ENCODE measurements at regions not wholly inside any gene's neighbourhood (a gene's known extent, or its start where the extent isn't known, plus 50 kb on each side); places are given as distances from the start of the nearest gene placed in this dataset.

DNA sequence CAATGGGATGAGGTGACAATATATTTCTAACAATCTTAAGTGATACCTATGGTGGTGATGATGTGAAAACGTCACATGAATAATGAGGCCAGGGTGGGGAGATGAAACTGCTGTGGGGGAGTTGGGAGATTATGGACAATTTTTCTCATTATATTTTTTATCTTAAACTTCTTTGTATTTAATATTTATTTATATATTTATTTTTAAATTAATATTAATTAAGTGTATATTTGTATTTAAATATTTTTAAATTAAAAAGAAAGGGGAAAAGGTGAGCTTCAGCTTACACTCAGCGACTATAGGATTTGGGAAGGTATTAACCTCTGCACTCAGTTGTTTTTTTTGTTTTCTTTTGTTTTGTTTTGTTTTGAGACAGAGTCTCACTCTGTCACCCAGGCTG is 158.7 kb downstream of the PSMG1 start:
- H3K4me1 ChIP-seq (ENCODE audit: control insufficient read depth, insufficient read depth, low read length), result peaks cover 11% of the 10 kb centered on the region

DNA sequence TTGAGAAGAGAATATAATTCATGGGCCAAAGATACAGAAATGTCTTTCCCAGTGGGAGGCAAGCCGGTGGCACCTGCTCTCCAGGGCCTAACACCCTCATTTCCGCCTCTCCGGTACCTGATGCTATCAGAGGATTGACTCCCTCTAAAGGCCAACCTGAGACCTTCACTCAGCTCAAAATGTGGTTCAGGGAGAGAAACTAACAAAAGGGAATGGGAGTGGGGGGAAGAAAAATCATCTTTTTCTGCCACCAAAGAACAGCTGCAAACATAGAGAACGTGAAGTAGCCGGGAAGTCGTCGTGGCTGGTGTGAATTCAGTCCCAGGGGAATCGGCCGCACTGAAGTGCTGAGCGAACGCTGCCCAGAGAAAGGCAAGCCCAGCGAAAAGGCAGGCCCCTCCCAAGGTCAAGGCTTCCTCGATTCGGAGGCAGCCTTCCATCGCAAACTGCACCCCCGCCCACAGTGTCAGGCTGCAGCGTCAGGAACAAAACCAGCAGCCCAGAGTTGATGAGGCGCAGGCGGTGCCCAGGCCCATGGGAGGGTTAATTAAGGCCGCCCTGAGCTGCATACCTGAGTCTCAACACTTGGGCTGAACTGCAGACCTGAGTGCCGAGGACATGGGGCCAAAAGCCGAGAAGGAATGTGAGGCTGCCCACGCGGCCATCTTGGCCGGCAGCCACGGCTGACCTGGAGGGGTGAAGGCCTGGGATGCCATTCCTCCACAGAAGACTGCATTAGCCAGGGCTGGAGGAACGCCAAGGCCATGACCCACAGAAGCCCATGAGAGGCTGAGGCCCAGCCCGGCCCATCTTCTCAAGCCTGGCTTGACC is 160.2 kb downstream of the PSMG1 start:
- peaks cover 0 to 6% of the 10 kb centered on the region in 2 donors for H3K27me3 Mint-ChIP-seq (ENCODE audit: low read depth in 2 of 2)
- TF ChIP-seq, protein P1, sequence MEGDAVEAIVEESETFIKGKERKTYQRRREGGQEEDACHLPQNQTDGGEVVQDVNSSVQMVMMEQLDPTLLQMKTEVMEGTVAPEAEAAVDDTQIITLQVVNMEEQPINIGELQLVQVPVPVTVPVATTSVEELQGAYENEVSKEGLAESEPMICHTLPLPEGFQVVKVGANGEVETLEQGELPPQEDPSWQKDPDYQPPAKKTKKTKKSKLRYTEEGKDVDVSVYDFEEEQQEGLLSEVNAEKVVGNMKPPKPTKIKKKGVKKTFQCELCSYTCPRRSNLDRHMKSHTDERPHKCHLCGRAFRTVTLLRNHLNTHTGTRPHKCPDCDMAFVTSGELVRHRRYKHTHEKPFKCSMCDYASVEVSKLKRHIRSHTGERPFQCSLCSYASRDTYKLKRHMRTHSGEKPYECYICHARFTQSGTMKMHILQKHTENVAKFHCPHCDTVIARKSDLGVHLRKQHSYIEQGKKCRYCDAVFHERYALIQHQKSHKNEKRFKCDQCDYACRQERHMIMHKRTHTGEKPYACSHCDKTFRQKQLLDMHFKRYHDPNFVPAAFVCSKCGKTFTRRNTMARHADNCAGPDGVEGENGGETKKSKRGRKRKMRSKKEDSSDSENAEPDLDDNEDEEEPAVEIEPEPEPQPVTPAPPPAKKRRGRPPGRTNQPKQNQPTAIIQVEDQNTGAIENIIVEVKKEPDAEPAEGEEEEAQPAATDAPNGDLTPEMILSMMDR (IDR thresholded peaks at IDR 0.05), result no peak

More for the DNA sequence above, 158.7 kb downstream of the PSMG1 start:
- H3K9me3 ChIP-seq (ENCODE audit: control insufficient read depth, insufficient read depth, low read length), result peaks cover 6% of the 10 kb centered on the region
- peaks cover 6% of the 10 kb centered on the region in 2 donors for H3K4me1 Mint-ChIP-seq
- no peak overlapping the region for H3K27ac Mint-ChIP-seq
- H3K27ac ChIP-seq (ENCODE audit: low read length), result no peak overlapping the region
- 89% methylated on average over 1 of the region's 2 CpGs for WGBS (ENCODE audit: insufficient coverage)
- no peaks in the 10 kb centered on the region for H3K36me3 ChIP-seq (ENCODE audit: control insufficient read depth, insufficient read depth, low read length)
- H3K9me3 Mint-ChIP-seq, result no peaks in the 10 kb centered on the region
- H3K4me3 ChIP-seq (ENCODE audit: low read length), result no peak overlapping the region
- TF ChIP-seq, protein P1 (IDR thresholded peaks at IDR 0.05), result no peak
- intact Hi-C loops (cut with micrococcal nuclease), result no loop called here
- ATAC-seq (no peak), DNase-seq (no peak)
- no peaks in the 10 kb centered on the region for H3K36me3 Mint-ChIP-seq
- H3K27me3 Mint-ChIP-seq (ENCODE audit: low read depth in 2 of 2), result peaks cover 3 to 6% of the 10 kb centered on the region in 2 donors
- no peak overlapping the region for H3K4me3 Mint-ChIP-seq
- no peaks in the 10 kb centered on the region for H3K27me3 ChIP-seq (ENCODE audit: control insufficient read depth, insufficient read depth, low read length)

DNA sequence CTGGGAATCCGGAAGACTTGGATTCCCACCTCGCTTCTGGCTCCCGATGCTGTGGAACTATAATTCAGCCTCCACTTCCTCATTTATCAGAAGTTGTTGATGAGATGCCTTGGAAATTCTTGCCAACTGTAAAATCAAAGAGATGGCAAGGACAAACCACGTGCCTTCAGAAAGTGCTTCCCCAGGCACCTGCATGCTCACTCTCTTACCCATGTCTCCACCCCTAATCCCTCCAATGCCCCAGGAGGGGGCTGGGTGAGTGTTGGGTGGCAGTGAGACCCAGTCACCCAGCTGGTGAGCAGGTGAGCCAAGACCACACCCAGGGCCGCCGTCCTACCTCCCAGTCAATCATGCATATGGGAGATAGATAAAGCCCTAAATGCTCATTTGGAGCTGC is 160.8 kb downstream of the PSMG1 start:
- H3K27me3 Mint-ChIP-seq (ENCODE audit: low read depth in 2 of 2), result peaks cover 0 to 6% of the 10 kb centered on the region in 2 donors
- H3K36me3 Mint-ChIP-seq, result no peaks in the 10 kb centered on the region
- H3K27ac ChIP-seq (ENCODE audit: low read length), result no peak overlapping the region
- no peak overlapping the region for H3K27ac Mint-ChIP-seq
- WGBS (ENCODE audit: insufficient coverage), result 56% methylated on average over 6 of the region's 6 CpGs
- intact Hi-C loops (cut with micrococcal nuclease), result no loop called here
- H3K9me3 ChIP-seq (ENCODE audit: control insufficient read depth, insufficient read depth, low read length), result peaks cover 6% of the 10 kb centered on the region
- H3K27me3 ChIP-seq (ENCODE audit: control insufficient read depth, insufficient read depth, low read length), result no peaks in the 10 kb centered on the region
- no peak overlapping the region for H3K4me3 ChIP-seq (ENCODE audit: low read length)
- DNase-seq (no peak), ATAC-seq (no peak)
- H3K4me1 Mint-ChIP-seq, result peaks cover 6% of the 10 kb centered on the region in 2 donors
- no peak overlapping the region for H3K4me3 Mint-ChIP-seq
- TF ChIP-seq, protein P1 (IDR thresholded peaks at IDR 0.05), result no peak
- H3K9me3 Mint-ChIP-seq, result no peaks in the 10 kb centered on the region
- no peaks in the 10 kb centered on the region for H3K36me3 ChIP-seq (ENCODE audit: control insufficient read depth, insufficient read depth, low read length)
- peaks cover 11% of the 10 kb centered on the region for H3K4me1 ChIP-seq (ENCODE audit: control insufficient read depth, insufficient read depth, low read length)

More for the DNA sequence above, 160.2 kb downstream of the PSMG1 start:
- Mint-ChIP-seq H3K4me3 (no peak overlapping the region), H3K9me3 (no peaks in the 10 kb centered on the region), H3K27ac (no peak overlapping the region), H3K4me1 (peaks cover 6% of the 10 kb centered on the region in 2 donors), H3K36me3 (no peaks in the 10 kb centered on the region)
- no peak for DNase-seq
- no peak for ATAC-seq
- Histone ChIP-seq H3K9me3 (ENCODE audit: control insufficient read depth, insufficient read depth, low read length) (peaks cover 6% of the 10 kb centered on the region), H3K4me1 (ENCODE audit: control insufficient read depth, insufficient read depth, low read length) (peaks cover 11% of the 10 kb centered on the region), H3K27ac (ENCODE audit: low read length) (no peak overlapping the region), H3K27me3 (ENCODE audit: control insufficient read depth, insufficient read depth, low read length) (no peaks in the 10 kb centered on the region), H3K4me3 (ENCODE audit: low read length) (no peak overlapping the region), H3K36me3 (ENCODE audit: control insufficient read depth, insufficient read depth, low read length) (no peaks in the 10 kb centered on the region)
- intact Hi-C loops (cut with micrococcal nuclease), result no loop called here
- WGBS (ENCODE audit: insufficient coverage), result 86% methylated on average over 28 of the region's 28 CpGs
